HCT116 (cell line): ENCODE measurements at regions not wholly inside any gene's neighbourhood (a gene's known extent, or its start where the extent isn't known, plus 50 kb on each side); places are given as distances from the start of the nearest gene placed in this dataset.

Source experiments
- ATAC-seq: fragments of 200-7000 bp; cut with Tn5 transposase; 2 replicates; pipeline ENCODE4 v1.9.1; 2020; ENCODE audit warnings: mild to moderate bottlenecking, moderate library complexity
- BruUV-seq: library from RNA; stranded (reverse); fragments of 400-500 nt; replicated peaks from 2 replicates; lab custom pipeline; 2021; lab: Mats Ljungman, UMichigan
- CTCF ChIA-PET: fragments of 300-600 bp; sonication (Branson Sonifier 250); formaldehyde crosslinking; loops from one replicate; lab custom pipeline; 2021; ENCODE audit warnings: antibody characterized with exemption; lab: Charles Lee
- POLR2A ChIA-PET: fragments of 300-600, 350-600 bp; sonication (Branson Sonifier 250); formaldehyde crosslinking; loops from one replicate; lab custom pipeline; 2021; ENCODE audit warnings: antibody characterized with exemption; lab: Charles Lee
- RAD21 ChIA-PET, 2 experiments: fragments of 300-600 bp; sonication (Branson Sonifier 250); formaldehyde crosslinking; loops; one replicate each; lab custom pipeline; 2023; ENCODE audit warnings: low total read pairs in 2 of 2; ENCODE audit not compliant: uncharacterized antibody in 2 of 2, unreplicated experiment in 2 of 2, low non-redundant PET in 1 of 2; lab: Charles Lee
- DNase-seq: peaks from one replicate; pipeline ENCODE4 v3.0.0-alpha.2; 2010; ENCODE audit warnings: low read depth, low spot score
- H2AFZ ChIP-seq: fragments of 200-600 bp; shearing (Covaris generic), sonication (generic); 2 replicates; pipeline ENCODE4 v1.6.1; 2017; ENCODE audit warnings: low read depth, mixed run types, mixed read lengths, antibody characterized with exemption, low read length; ENCODE audit not compliant: poor library complexity, severe bottlenecking
- H3K27ac ChIP-seq: 2 replicates; pipeline ENCODE4 v1.5.1; 2012; ENCODE audit warnings: low read depth, low read length
- H3K27me3 ChIP-seq: fragments of 200-600 bp; sonication (generic); 2 replicates; pipeline ENCODE4 v1.6.1; 2016; ENCODE audit warnings: mixed run types, low read length, mixed read lengths; ENCODE audit not compliant: insufficient read depth
- H3K36me3 ChIP-seq, 2 experiments: fragments of 200-500 bp in 1 of 2; fragments of 200-600 bp in 1 of 2; sonication (Bioruptor generic) in 1 of 2; sonication (generic) in 1 of 2; 2 replicates each; pipeline versions ENCODE4 v1.5.1 to v1.6.1; 2014 to 2016; ENCODE audit warnings: low read length in 2 of 2, inconsistent platforms in 1 of 2, mixed read lengths in 1 of 2, mixed run types in 1 of 2; ENCODE audit not compliant: insufficient read depth in 2 of 2, control insufficient read depth in 1 of 2
- H3K4me1 ChIP-seq, 2 experiments: fragments of 200-600 bp in 1 of 2; sonication (generic) in 1 of 2; 2 replicates each; pipeline versions ENCODE4 v1.5.1 to v1.6.1; 2012 to 2017; ENCODE audit warnings: low read length in 2 of 2, inconsistent platforms in 1 of 2, mild to moderate bottlenecking in 1 of 2, mixed read lengths in 1 of 2, mixed run types in 1 of 2, moderate library complexity in 1 of 2; ENCODE audit not compliant: insufficient read depth in 2 of 2, control insufficient read depth in 1 of 2
- H3K4me2 ChIP-seq: fragments of 200-600 bp; sonication (generic); 2 replicates; pipeline ENCODE4 v1.6.1; 2017; ENCODE audit warnings: mixed run types, low read length, mixed read lengths
- H3K4me3 ChIP-seq, 2 experiments: fragments of 200-600 bp in 1 of 2; sonication (generic) in 1 of 2; replicated peaks in 1 of 2; 2 replicates each; pipeline ENCODE4 v1.5.1; 2011 to 2016; ENCODE audit warnings: low read length in 2 of 2, control low read depth in 1 of 2, low read depth in 1 of 2, mild to moderate bottlenecking in 1 of 2, mixed read lengths in 1 of 2, mixed run types in 1 of 2
- H3K79me2 ChIP-seq: fragments of 200-600 bp; sonication (generic); 2 replicates; pipeline ENCODE4 v1.6.1; 2017; ENCODE audit warnings: mild to moderate bottlenecking, mixed run types, low read length, moderate library complexity, mixed read lengths; ENCODE audit not compliant: insufficient read depth
- H3K9ac ChIP-seq: fragments of 200-600 bp; sonication (generic); 2 replicates; pipeline ENCODE4 v1.6.1; 2016; ENCODE audit warnings: low read length, mixed read lengths
- H3K9me2 ChIP-seq: fragments of 200-600 bp; sonication (generic), shearing (Covaris generic); 2 replicates; pipeline ENCODE4 v1.6.1; 2017; ENCODE audit warnings: mixed run types, mild to moderate bottlenecking, moderate library complexity; ENCODE audit not compliant: insufficient read depth
- H3K9me3 ChIP-seq, 2 experiments: fragments of 200-500 bp in 1 of 2; fragments of 200-600 bp in 1 of 2; sonication (Bioruptor generic) in 1 of 2; sonication (generic) in 1 of 2; 2 replicates each; pipeline ENCODE4 v1.6.1; 2014 to 2017; ENCODE audit warnings: low read length in 2 of 2, mixed read lengths in 2 of 2, inconsistent platforms in 1 of 2, low read depth in 1 of 2, mild to moderate bottlenecking in 1 of 2, mixed run types in 1 of 2, moderate library complexity in 1 of 2; ENCODE audit not compliant: control insufficient read depth in 1 of 2, insufficient read depth in 1 of 2
- H4K20me1 ChIP-seq: fragments of 200-600 bp; sonication (generic), shearing (Covaris generic); 2 replicates; pipeline ENCODE4 v1.6.1; 2017; ENCODE audit warnings: mixed run types, mild to moderate bottlenecking, moderate library complexity; ENCODE audit not compliant: insufficient read depth
- CBX3 ChIP-seq: IDR thresholded peaks from 2 replicates; pipeline ENCODE4 v1.6.1; 2012; ENCODE audit warnings: low read depth
- CEBPB ChIP-seq: IDR thresholded peaks from 2 replicates; pipeline ENCODE4 v1.6.1; 2012; ENCODE audit warnings: low read depth
- EGR1 ChIP-seq: IDR thresholded peaks from 2 replicates; pipeline ENCODE4 v1.6.1; 2012; ENCODE audit warnings: low read depth
- ELF1 ChIP-seq: IDR thresholded peaks from 2 replicates; pipeline ENCODE4 v1.6.1; 2012; ENCODE audit warnings: low read depth, borderline replicate concordance
- EZH2 ChIP-seq: fragments of 200-600 bp; sonication (generic); IDR thresholded peaks from 2 replicates; pipeline ENCODE4 v1.6.1; 2017; ENCODE audit warnings: antibody characterized with exemption, mixed run types
- FOSL1 ChIP-seq: IDR thresholded peaks from 2 replicates; pipeline ENCODE4 v1.6.1; 2012; ENCODE audit warnings: low read depth
- POLR2A ChIP-seq: IDR thresholded peaks from 2 replicates; pipeline ENCODE4 v1.7.0; 2011; ENCODE audit warnings: borderline replicate concordance; ENCODE audit not compliant: insufficient read depth, insufficient read length; ENCODE audit errors: extremely low read depth
- POLR2AphosphoS5 ChIP-seq: IDR thresholded peaks from 2 replicates; pipeline ENCODE4 v1.6.1; 2011; ENCODE audit warnings: mild to moderate bottlenecking, low read depth, low read length, moderate library complexity
- RAD21 ChIP-seq: IDR thresholded peaks from 2 replicates; pipeline ENCODE4 v1.6.1; 2012; ENCODE audit warnings: low read depth, mild to moderate bottlenecking
- SP1 ChIP-seq: IDR thresholded peaks from 2 replicates; pipeline ENCODE4 v1.6.1; 2012; ENCODE audit warnings: low read depth
- SRF ChIP-seq: IDR thresholded peaks from 2 replicates; pipeline ENCODE4 v1.6.1; 2012; ENCODE audit warnings: low read depth
- TCF7L2 ChIP-seq: IDR thresholded peaks from 2 replicates; pipeline ENCODE4 v1.7.0; 2011; ENCODE audit warnings: borderline replicate concordance, inconsistent platforms; ENCODE audit not compliant: insufficient read depth, insufficient read length; ENCODE audit errors: extremely low read depth
- YY1 ChIP-seq: IDR thresholded peaks from 2 replicates; pipeline ENCODE4 v1.6.1; 2011; ENCODE audit warnings: low read length, low read depth, moderate library complexity, mild to moderate bottlenecking; ENCODE audit not compliant: insufficient replicate concordance; ENCODE audit errors: extremely low read depth
- ZFX ChIP-seq: fragments of 450-650 bp; IDR thresholded peaks from 2 replicates; pipeline ENCODE4 v1.6.1; 2017
- ZNF274 ChIP-seq: fragments of 200-500 bp; sonication (Bioruptor generic); IDR thresholded peaks from 2 replicates; pipeline ENCODE4 v1.6.1; 2014; ENCODE audit warnings: mild to moderate bottlenecking, low read depth, low read length, inconsistent platforms
- intact Hi-C: fragments of 100-400 bp; cut with micrococcal nuclease; formaldehyde crosslinking; loops from 2 replicates; pipeline ENCODE4 v1.10.0; 2022
- TF ChIP-seq, protein P1 (sequence below): IDR thresholded peaks from 2 replicates; pipeline ENCODE4 v1.6.1; 2012; ENCODE audit warnings: low read depth
- TF ChIP-seq, protein P2 (sequence below): IDR thresholded peaks from 2 replicates; pipeline ENCODE4 v1.6.1; 2011; ENCODE audit warnings: mild to moderate bottlenecking, low read length, moderate library complexity; ENCODE audit not compliant: insufficient replicate concordance; ENCODE audit errors: extremely low read depth
- TF ChIP-seq, protein P3 (sequence below): IDR thresholded peaks from 2 replicates; pipeline ENCODE4 v1.6.1; 2012
- TF ChIP-seq, protein P4 (sequence below): IDR thresholded peaks from 2 replicates; pipeline ENCODE4 v1.6.1; 2012
- TF ChIP-seq, protein P5 (sequence below), 3 experiments: fragments of 200-600 bp in 1 of 3; sonication (generic) in 1 of 3; IDR thresholded peaks in 2 of 3; conservative IDR thresholded peaks in 1 of 3; 2 replicates each; pipeline ENCODE4 v1.5.1; 2012 to 2017; ENCODE audit warnings: low read depth in 2 of 3, low read length in 2 of 3, antibody characterized with exemption in 1 of 3, borderline replicate concordance in 1 of 3, control low read depth in 1 of 3, mild to moderate bottlenecking in 1 of 3, mixed read lengths in 1 of 3, mixed run types in 1 of 3, moderate library complexity in 1 of 3; ENCODE audit not compliant: insufficient read depth in 1 of 3

DNA sequence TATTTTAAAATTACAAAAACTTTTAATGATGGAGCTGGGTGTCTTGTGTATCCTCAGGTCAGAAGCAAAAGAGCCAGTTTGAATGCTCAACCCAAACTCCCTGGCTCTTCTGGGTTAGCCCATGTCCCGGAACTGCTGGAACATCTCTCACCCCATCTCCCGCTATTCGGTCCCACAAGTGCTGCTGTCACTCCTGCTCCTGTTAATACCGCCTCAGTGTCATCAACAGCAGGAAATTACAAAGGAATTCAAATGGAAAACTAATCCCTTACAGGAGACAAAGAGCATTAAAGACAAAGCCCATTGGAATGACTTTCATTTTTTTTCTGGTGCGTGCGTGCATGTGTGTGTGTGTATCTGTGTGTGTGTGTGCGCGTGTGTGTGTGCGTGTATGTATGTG lies 112.0 kb upstream of the C7orf33 start:
- BruUV-seq: no TSS peak
- POLR2A ChIA-PET: no interaction called here
- RAD21 ChIA-PET: no interaction called here
- Histone ChIP-seq H3K4me2 (no peak overlapping the region), H3K9me3 (no peaks in the 10 kb centered on the region), H3K9ac (no peak overlapping the region), H3K79me2 (no peaks in the 10 kb centered on the region), H3K27ac (no peak overlapping the region), H3K27me3 (no peaks in the 10 kb centered on the region), H3K9me2 (no peaks in the 10 kb centered on the region), H3K36me3 (no peaks in the 10 kb centered on the region), H4K20me1 (no peaks in the 10 kb centered on the region), H3K4me3 (no peak overlapping the region), H3K4me1 (no peaks in the 10 kb centered on the region), H2AFZ (no peak overlapping the region)
- ATAC-seq (no peak), DNase-seq (no peak)
- TF ChIP-seq, protein P1, sequence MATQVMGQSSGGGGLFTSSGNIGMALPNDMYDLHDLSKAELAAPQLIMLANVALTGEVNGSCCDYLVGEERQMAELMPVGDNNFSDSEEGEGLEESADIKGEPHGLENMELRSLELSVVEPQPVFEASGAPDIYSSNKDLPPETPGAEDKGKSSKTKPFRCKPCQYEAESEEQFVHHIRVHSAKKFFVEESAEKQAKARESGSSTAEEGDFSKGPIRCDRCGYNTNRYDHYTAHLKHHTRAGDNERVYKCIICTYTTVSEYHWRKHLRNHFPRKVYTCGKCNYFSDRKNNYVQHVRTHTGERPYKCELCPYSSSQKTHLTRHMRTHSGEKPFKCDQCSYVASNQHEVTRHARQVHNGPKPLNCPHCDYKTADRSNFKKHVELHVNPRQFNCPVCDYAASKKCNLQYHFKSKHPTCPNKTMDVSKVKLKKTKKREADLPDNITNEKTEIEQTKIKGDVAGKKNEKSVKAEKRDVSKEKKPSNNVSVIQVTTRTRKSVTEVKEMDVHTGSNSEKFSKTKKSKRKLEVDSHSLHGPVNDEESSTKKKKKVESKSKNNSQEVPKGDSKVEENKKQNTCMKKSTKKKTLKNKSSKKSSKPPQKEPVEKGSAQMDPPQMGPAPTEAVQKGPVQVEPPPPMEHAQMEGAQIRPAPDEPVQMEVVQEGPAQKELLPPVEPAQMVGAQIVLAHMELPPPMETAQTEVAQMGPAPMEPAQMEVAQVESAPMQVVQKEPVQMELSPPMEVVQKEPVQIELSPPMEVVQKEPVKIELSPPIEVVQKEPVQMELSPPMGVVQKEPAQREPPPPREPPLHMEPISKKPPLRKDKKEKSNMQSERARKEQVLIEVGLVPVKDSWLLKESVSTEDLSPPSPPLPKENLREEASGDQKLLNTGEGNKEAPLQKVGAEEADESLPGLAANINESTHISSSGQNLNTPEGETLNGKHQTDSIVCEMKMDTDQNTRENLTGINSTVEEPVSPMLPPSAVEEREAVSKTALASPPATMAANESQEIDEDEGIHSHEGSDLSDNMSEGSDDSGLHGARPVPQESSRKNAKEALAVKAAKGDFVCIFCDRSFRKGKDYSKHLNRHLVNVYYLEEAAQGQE: no peak
- no peak for TF ChIP-seq POLR2A
- no peak for TF ChIP-seq EZH2
- TF ChIP-seq EGR1: no peak
- TF ChIP-seq RAD21: no peak
- no peak for TF ChIP-seq CEBPB
- no peak for TF ChIP-seq ZNF274
- TF ChIP-seq, protein P2, sequence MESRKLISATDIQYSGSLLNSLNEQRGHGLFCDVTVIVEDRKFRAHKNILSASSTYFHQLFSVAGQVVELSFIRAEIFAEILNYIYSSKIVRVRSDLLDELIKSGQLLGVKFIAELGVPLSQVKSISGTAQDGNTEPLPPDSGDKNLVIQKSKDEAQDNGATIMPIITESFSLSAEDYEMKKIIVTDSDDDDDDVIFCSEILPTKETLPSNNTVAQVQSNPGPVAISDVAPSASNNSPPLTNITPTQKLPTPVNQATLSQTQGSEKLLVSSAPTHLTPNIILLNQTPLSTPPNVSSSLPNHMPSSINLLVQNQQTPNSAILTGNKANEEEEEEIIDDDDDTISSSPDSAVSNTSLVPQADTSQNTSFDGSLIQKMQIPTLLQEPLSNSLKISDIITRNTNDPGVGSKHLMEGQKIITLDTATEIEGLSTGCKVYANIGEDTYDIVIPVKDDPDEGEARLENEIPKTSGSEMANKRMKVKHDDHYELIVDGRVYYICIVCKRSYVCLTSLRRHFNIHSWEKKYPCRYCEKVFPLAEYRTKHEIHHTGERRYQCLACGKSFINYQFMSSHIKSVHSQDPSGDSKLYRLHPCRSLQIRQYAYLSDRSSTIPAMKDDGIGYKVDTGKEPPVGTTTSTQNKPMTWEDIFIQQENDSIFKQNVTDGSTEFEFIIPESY: no peak
- no peak for TF ChIP-seq SP1
- no peak for TF ChIP-seq CBX3
- no peak for TF ChIP-seq ZFX
- TF ChIP-seq, protein P3, sequence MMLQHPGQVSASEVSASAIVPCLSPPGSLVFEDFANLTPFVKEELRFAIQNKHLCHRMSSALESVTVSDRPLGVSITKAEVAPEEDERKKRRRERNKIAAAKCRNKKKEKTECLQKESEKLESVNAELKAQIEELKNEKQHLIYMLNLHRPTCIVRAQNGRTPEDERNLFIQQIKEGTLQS: no peak
- TF ChIP-seq TCF7L2: no peak
- TF ChIP-seq, protein P4, sequence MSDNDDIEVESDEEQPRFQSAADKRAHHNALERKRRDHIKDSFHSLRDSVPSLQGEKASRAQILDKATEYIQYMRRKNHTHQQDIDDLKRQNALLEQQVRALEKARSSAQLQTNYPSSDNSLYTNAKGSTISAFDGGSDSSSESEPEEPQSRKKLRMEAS: no peak
- TF ChIP-seq POLR2AphosphoS5: no peak
- TF ChIP-seq FOSL1: no peak
- TF ChIP-seq SRF: no peak
- TF ChIP-seq ELF1: no peak
- TF ChIP-seq YY1: no peak
- TF ChIP-seq, protein P5, sequence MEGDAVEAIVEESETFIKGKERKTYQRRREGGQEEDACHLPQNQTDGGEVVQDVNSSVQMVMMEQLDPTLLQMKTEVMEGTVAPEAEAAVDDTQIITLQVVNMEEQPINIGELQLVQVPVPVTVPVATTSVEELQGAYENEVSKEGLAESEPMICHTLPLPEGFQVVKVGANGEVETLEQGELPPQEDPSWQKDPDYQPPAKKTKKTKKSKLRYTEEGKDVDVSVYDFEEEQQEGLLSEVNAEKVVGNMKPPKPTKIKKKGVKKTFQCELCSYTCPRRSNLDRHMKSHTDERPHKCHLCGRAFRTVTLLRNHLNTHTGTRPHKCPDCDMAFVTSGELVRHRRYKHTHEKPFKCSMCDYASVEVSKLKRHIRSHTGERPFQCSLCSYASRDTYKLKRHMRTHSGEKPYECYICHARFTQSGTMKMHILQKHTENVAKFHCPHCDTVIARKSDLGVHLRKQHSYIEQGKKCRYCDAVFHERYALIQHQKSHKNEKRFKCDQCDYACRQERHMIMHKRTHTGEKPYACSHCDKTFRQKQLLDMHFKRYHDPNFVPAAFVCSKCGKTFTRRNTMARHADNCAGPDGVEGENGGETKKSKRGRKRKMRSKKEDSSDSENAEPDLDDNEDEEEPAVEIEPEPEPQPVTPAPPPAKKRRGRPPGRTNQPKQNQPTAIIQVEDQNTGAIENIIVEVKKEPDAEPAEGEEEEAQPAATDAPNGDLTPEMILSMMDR (IDR thresholded peaks at IDR 0.05 in 2 of 3, conservative IDR thresholded peaks at IDR 0.05 in 1 of 3; ENCODE audit: borderline replicate concordance in 1 of 3, insufficient read depth in 1 of 3, low read depth in 2 of 3, low read length in 2 of 3): no peak
- CTCF ChIA-PET: no interaction called here
- intact Hi-C loops: no loop called here
